ENCODE measurements at regions not wholly inside any gene's neighbourhood (a gene's known extent, or its start where the extent isn't known, plus 50 kb on each side); places are given as distances from the start of the nearest gene placed in this dataset.

DNA sequence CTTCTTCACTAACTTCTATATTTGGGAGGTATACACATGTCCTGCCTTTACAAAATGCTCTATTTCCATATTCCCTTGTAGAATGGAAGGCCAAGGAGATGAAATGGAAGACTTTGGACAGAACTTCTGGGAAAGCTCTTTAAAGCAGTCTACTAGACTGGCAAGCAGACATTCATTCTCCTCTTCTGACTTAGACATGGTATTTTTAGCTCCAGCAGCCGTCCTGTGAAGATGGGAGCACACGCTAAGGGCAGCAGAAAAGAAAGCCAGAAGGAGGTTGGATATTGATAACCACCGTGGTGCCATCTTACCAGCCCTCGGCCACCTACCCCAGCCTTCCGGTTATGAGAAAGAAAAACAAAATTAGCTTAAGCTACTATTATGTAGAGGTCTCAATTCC is 70.1 kb upstream of the E2F3 start:
- TF ChIP-seq POLR2A (IDR thresholded peaks at IDR 0.05; ENCODE audit: low read depth, low read length), result no peak
- TF ChIP-seq POLR2AphosphoS5 (IDR thresholded peaks at IDR 0.05; ENCODE audit: low read depth, low read length), result no peak
